Pancreas (tissue), 10 donors: ENCODE measurements at regions not wholly inside any gene's neighbourhood (a gene's known extent, or its start where the extent isn't known, plus 50 kb on each side); places are given as distances from the start of the nearest gene placed in this dataset.

ENCODE experiments used
- ATAC-seq, 4 donors: fragments of 200-7000 bp; cut with Tn5 transposase; one replicate each; pipeline versions ENCODE4 v1.8.0 to v1.9.1; 2020; ENCODE audit warnings: mild to moderate bottlenecking in 4 of 4, moderate library complexity in 4 of 4
- DNase-seq, 6 donors: peaks; one replicate each; pipeline ENCODE4 v3.0.0-alpha.2; 2020
- FAIRE-seq: peaks from 2 replicates; lab custom pipeline; 2012; peaks lifted over from hg19 to GRCh38; lab: Jason Lieb, UNC
- H3K27ac ChIP-seq, 4 donors: fragments of 200-600 bp; sonication (generic); 1 replicate in 3 of 4; 2 replicates in 1 of 4; pipeline versions ENCODE4 v1.5.0 to v1.8.0; 2020
- H3K27me3 ChIP-seq, 4 donors: fragments of 200-600 bp; one replicate each; pipeline ENCODE4 v1.8.0; 2021
- H3K36me3 ChIP-seq, 3 donors: fragments of 200-600 bp; sonication (generic) in 1 of 3; one replicate each; pipeline versions ENCODE4 v1.5.0 to v1.8.0; 2020 to 2021
- H3K4me1 ChIP-seq, 3 donors: fragments of 200-600 bp; one replicate each; pipeline ENCODE4 v1.8.0; 2021
- H3K4me3 ChIP-seq, 4 donors: fragments of 200-600 bp; sonication (generic) in 2 of 4; one replicate each; pipeline versions ENCODE4 v1.5.0 to v1.8.0; 2020 to 2021
- H3K9me3 ChIP-seq, 4 donors: fragments of 200-600 bp; one replicate each; pipeline ENCODE4 v1.8.0; 2021
- CTCF ChIP-seq, 4 donors: fragments of 200-600 bp; sonication (generic) in 3 of 4; IDR thresholded peaks; one replicate each; pipeline versions ENCODE4 v1.5.0 to v1.8.0; 2021; ENCODE audit warnings: antibody characterized with exemption in 4 of 4
- WGBS, 2 donors: extraction: QIAGEN DNeasy Blood & Tissue Kit; methylation state at CpG; one replicate each; pipeline ENCODE4 v1.1.7; 2013; 5-methylcytosine and 5-hydroxymethylcytosine counted together
- intact Hi-C, 3 donors: fragments of 100-400 bp; cut with DNase I; formaldehyde crosslinking; loops; one replicate each; pipeline versions ENCODE4 v1.11.1 to v1.14.2; 2022
- donor health status: healthy with polysubstance abuse.
- donor health status: DM: no; HTN: no; CAD: no; lungs with moderate emphysema.
- donor health status: DM: no; HTN: no; CAD: no.
- donor health status: control.
- donor health status: control.
- donor health status: Bipolar disorder and iron deficiency.
- donor health status: DM: yes; HTN: yes; CAD: no.
- donor health status: DM: no; HTN: no; CAD: no.
- donor health status: DM: no; HTN: no; CAD: no.
- donor health status: DM: yes; HTN: yes; CAD: no.

DNA sequence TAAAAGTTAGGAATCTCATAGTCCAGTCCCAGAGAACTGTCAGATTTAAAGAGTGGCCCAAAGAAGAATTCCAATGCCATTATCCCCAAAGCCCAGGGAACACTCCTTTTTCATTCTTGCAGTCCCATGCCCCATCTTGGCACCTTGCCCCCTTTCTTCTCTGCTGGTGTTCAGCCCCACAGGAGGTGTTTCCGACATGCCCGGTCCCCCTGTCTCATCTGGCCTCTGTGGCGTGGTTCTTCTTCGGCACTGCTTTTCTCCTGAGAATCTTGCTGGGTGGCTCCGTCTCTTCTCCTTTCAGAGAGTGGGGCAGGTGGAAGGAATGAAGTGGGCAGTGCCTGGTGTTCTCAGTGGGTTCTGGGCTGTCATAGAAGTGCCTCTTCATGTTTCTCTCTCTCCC is 64.7 kb downstream of the VCPKMT start:
- H3K27me3 ChIP-seq = no peaks in the 10 kb centered on the region
- H3K36me3 ChIP-seq = no peaks in the 10 kb centered on the region
- peaks cover 0 to 5% (median 0%) of the 10 kb centered on the region in 3 donors for H3K4me1 ChIP-seq
- intact Hi-C loops = no loop called here
- no peak overlapping the region for H3K4me3 ChIP-seq
- DNase-seq (no peak), FAIRE-seq (no peak), ATAC-seq (no peak)
- no peak for TF ChIP-seq CTCF (IDR thresholded peaks at IDR 0.05)
- no peak overlapping the region for H3K27ac ChIP-seq
- no peaks in the 10 kb centered on the region for H3K9me3 ChIP-seq
- WGBS, 2 donors = 92 to 93% methylated on average over 5 of the region's 5 CpGs

DNA sequence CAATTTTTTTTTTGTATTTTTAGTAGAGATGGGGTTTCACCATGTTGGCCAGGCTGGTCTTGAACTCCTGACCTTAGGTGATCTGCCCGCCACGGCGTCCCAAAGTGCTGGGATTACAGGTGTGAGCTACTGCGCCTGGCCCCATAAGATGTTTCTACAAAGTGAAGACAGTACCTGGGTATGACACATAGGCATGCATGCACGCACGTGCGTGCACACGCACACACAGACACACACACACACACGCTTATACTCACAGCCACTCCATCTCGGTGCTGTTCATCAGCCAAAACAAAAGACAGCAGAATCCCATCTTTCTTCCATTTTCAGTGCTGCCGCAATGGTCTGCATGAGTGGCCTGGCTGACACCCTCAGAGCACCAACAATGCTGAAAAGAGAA is 63.9 kb downstream of the VCPKMT start:
- H3K36me3 ChIP-seq = no peaks in the 10 kb centered on the region
- ATAC-seq (no peak), DNase-seq (no peak), FAIRE-seq (no peak)
- no peak overlapping the region for H3K4me3 ChIP-seq
- 81 to 91% methylated on average over 11 of the region's 11 CpGs for WGBS, 2 donors
- H3K27me3 ChIP-seq = no peaks in the 10 kb centered on the region
- H3K9me3 ChIP-seq = no peaks in the 10 kb centered on the region
- H3K4me1 ChIP-seq = no peaks in the 10 kb centered on the region
- H3K27ac ChIP-seq = no peak overlapping the region
- no peak for TF ChIP-seq CTCF (IDR thresholded peaks at IDR 0.05)
- intact Hi-C loops = no loop called here

DNA sequence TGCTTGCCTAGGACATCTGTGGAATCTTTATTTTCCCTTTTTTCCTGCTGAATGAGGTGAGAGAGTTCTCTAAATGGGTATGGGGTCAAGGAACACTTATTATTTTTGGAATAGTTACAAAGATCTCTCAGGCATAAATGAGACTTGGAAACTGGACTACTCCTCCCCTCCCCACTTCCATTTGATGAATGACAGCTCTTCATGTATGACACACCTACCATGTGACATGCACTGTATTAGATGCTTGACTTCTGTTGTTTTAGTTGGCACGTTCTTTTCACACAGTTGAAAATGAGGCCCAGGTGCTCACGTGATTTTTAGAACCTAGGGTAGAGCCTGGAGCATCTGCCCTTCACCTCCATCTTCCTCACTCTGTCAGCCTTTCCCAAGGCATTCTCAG is 62.4 kb downstream of the VCPKMT start:
- Histone ChIP-seq H3K9me3 (no peaks in the 10 kb centered on the region), H3K27ac (no peak overlapping the region), H3K4me1 (no peaks in the 10 kb centered on the region), H3K27me3 (no peaks in the 10 kb centered on the region), H3K4me3 (no peak overlapping the region), H3K36me3 (no peaks in the 10 kb centered on the region)
- no peak for DNase-seq
- 62 to 74% methylated on average over 2 of the region's 2 CpGs for WGBS, 2 donors
- no peak for TF ChIP-seq CTCF (IDR thresholded peaks at IDR 0.05)
- no peak for FAIRE-seq
- intact Hi-C loops = no loop called here
- ATAC-seq = no peak

DNA sequence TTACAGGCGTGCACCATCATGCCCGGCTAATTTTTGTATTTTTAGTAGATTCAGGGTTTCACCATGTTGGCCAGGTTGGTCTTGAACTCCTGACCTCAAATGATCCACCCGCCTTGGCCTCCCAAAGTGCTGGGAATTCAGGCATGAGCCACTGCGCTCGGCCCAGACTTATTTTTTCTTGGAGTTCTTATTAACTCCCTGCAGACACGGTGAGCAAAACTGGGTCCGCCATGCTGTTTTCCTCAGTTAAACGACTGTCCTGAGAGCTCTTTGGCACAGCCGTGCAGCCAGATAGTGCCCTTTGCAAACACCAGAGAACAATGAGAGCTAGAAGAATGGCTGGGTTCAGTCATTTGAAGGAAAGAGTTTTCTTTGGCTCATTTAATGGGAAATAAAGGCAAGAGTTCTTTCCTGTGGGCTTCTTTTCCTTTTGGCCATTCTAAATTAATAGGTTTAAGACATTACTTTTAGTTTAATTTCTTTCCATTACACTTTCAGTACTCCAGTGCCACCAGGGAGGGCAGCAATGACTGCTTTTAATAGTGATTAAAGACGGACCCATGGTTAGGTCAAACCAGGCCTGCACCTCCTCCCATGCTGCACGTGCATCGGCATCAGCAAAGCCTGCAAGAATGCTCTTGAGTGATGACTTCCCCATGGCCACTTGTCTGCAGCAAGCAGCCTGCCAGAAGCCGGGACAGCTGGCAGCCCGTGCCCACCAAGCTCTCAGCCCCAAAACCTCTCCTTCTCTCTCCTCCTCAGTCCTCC is 60.7 kb downstream of the VCPKMT start:
- Histone ChIP-seq H3K4me3 (no peak overlapping the region), H3K27ac (no peak overlapping the region), H3K9me3 (no peaks in the 10 kb centered on the region), H3K4me1 (peaks cover 0 to 5% (median 0%) of the 10 kb centered on the region in 3 donors), H3K27me3 (no peaks in the 10 kb centered on the region), H3K36me3 (no peaks in the 10 kb centered on the region)
- DNase-seq (no peak), ATAC-seq (peak in 2 of 4 donors; percentile 43 to 50), FAIRE-seq (no peak)
- WGBS, 2 donors = 65 to 72% methylated on average over 14 of the region's 14 CpGs
- no peak for TF ChIP-seq CTCF (IDR thresholded peaks at IDR 0.05)
- intact Hi-C loops = no loop called here

GRCh38 chr14:50056435-50056834 is 59.9 kb downstream of the VCPKMT start:
- Histone ChIP-seq H3K4me1 (peaks cover 0 to 13% (median 0%) of the 10 kb centered on the region in 3 donors), H3K4me3 (no peak overlapping the region), H3K36me3 (no peaks in the 10 kb centered on the region), H3K9me3 (no peaks in the 10 kb centered on the region), H3K27me3 (no peaks in the 10 kb centered on the region), H3K27ac (no peak overlapping the region)
- no peak for TF ChIP-seq CTCF (IDR thresholded peaks at IDR 0.05)
- ATAC-seq (peak in 1 of 4 donors; percentile 37), DNase-seq (no peak), FAIRE-seq (no peak)
- intact Hi-C loops = no loop called here
- WGBS, 2 donors = 68 to 81% methylated on average over 16 of the region's 16 CpGs
